Glutamatergic neuron (in vitro differentiated cells): ENCODE measurements at regions not wholly inside any gene's neighbourhood (a gene's known extent, or its start where the extent isn't known, plus 50 kb on each side); places are given as distances from the start of the nearest gene placed in this dataset.

Source experiments
- DNase-seq: peaks from one replicate; pipeline ENCODE4 v3.0.0; 2022
- H3K27ac Mint-ChIP-seq: one replicate; pipeline ENCODE4 v1.8.0; 2020; ENCODE audit warnings: mild to moderate bottlenecking, mixed read lengths, inconsistent platforms; ENCODE audit not compliant: unreplicated experiment
- H3K27me3 Mint-ChIP-seq: one replicate; pipeline ENCODE4 v1.8.0; 2020; ENCODE audit warnings: mild to moderate bottlenecking, moderate library complexity, mixed read lengths, inconsistent platforms; ENCODE audit not compliant: unreplicated experiment
- H3K36me3 Mint-ChIP-seq: one replicate; pipeline ENCODE4 v1.8.0; 2020; ENCODE audit warnings: mild to moderate bottlenecking, mixed read lengths, inconsistent platforms; ENCODE audit not compliant: unreplicated experiment
- H3K4me1 Mint-ChIP-seq: one replicate; pipeline ENCODE4 v1.8.0; 2020; ENCODE audit warnings: mild to moderate bottlenecking, low read depth, mixed read lengths, inconsistent platforms; ENCODE audit not compliant: unreplicated experiment
- H3K4me3 Mint-ChIP-seq: one replicate; pipeline ENCODE4 v1.8.0; 2020; ENCODE audit warnings: mild to moderate bottlenecking, mixed read lengths, inconsistent platforms; ENCODE audit not compliant: unreplicated experiment
- H3K9me3 Mint-ChIP-seq: one replicate; pipeline ENCODE4 v1.8.0; 2020; ENCODE audit warnings: mild to moderate bottlenecking, moderate library complexity, mixed read lengths, inconsistent platforms; ENCODE audit not compliant: unreplicated experiment
- CTCF ChIP-seq: fragments of 200-600 bp; sonication (generic); IDR thresholded peaks from one replicate; pipeline ENCODE4 v1.5.0; 2021; ENCODE audit not compliant: partially characterized antibody, unreplicated experiment

- no peak overlapping the region for H3K27ac Mint-ChIP-seq
Observed at GRCh38 chr5:67493676-67494075, 297.1 kb upstream of the CD180 start.

GRCh38 chr5:67490543-67491321 lies 294.1 kb upstream of the CD180 start:
- no peaks in the 10 kb centered on the region for H3K9me3 Mint-ChIP-seq
- H3K4me3 Mint-ChIP-seq, result no peak overlapping the region
- no peak for TF ChIP-seq CTCF
- no peaks in the 10 kb centered on the region for H3K27me3 Mint-ChIP-seq
- H3K27ac Mint-ChIP-seq, result no peak overlapping the region
- no peak for DNase-seq
- peaks cover 2% of the 10 kb centered on the region for H3K4me1 Mint-ChIP-seq
- no peaks in the 10 kb centered on the region for H3K36me3 Mint-ChIP-seq

More at GRCh38 chr5:67493676-67494075, 297.1 kb upstream of the CD180 start:
- peak; percentile 27 for DNase-seq
- Mint-ChIP-seq H3K9me3 (no peaks in the 10 kb centered on the region), H3K4me3 (no peak overlapping the region), H3K4me1 (peaks cover 8% of the 10 kb centered on the region), H3K36me3 (no peaks in the 10 kb centered on the region), H3K27me3 (no peaks in the 10 kb centered on the region)
- no peak for TF ChIP-seq CTCF

GRCh38 chr5:67488885-67489284 lies 292.3 kb upstream of the CD180 start:
- no peaks in the 10 kb centered on the region for H3K9me3 Mint-ChIP-seq
- no peak for DNase-seq
- H3K4me1 Mint-ChIP-seq, result no peaks in the 10 kb centered on the region
- no peak for TF ChIP-seq CTCF
- no peak overlapping the region for H3K27ac Mint-ChIP-seq
- no peaks in the 10 kb centered on the region for H3K36me3 Mint-ChIP-seq
- no peaks in the 10 kb centered on the region for H3K27me3 Mint-ChIP-seq
- H3K4me3 Mint-ChIP-seq, result no peak overlapping the region

GRCh38 chr5:67487862-67488261 lies 291.3 kb upstream of the CD180 start:
- Mint-ChIP-seq H3K4me1 (no peaks in the 10 kb centered on the region), H3K9me3 (no peaks in the 10 kb centered on the region), H3K27ac (no peak overlapping the region), H3K36me3 (no peaks in the 10 kb centered on the region), H3K4me3 (no peak overlapping the region), H3K27me3 (no peaks in the 10 kb centered on the region)
- no peak for DNase-seq
- TF ChIP-seq CTCF, result no peak

- Mint-ChIP-seq H3K9me3 (no peaks in the 10 kb centered on the region), H3K27ac (no peak overlapping the region), H3K4me3 (no peak overlapping the region), H3K27me3 (no peaks in the 10 kb centered on the region), H3K36me3 (no peaks in the 10 kb centered on the region), H3K4me1 (no peaks in the 10 kb centered on the region)
- no peak for DNase-seq
- no peak for TF ChIP-seq CTCF
Observed at GRCh38 chr5:67483453-67484030, 286.9 kb upstream of the CD180 start.
